AG04450 (cell line): ENCODE measurements at regions not wholly inside any gene's neighbourhood (a gene's known extent, or its start where the extent isn't known, plus 50 kb on each side); places are given as distances from the start of the nearest gene placed in this dataset.

Experiments
- CTCF ChIA-PET: fragments of 300-600, 350-600 bp; formaldehyde crosslinking; extraction: SDS; loops from one replicate; lab custom pipeline; 2022; ENCODE audit warnings: antibody characterized with exemption, inconsistent platforms; lab: Charles Lee
- POLR2A ChIA-PET: fragments of 350-600 bp; formaldehyde crosslinking; extraction: SDS; loops from one replicate; lab custom pipeline; 2021; ENCODE audit warnings: antibody characterized with exemption, inconsistent platforms; lab: Yijun Ruan, JAX
- DNase-seq: peaks from one replicate; pipeline ENCODE4 v3.0.0-alpha.2; 2011; ENCODE audit warnings: low read depth, low spot score
- H3K27ac ChIP-seq: one replicate; pipeline ENCODE4 v1.5.1; 2012; ENCODE audit warnings: low read depth, low read length, control low read depth
- H3K27me3 ChIP-seq: one replicate; pipeline ENCODE4 v1.6.0; 2012; ENCODE audit warnings: low read length; ENCODE audit not compliant: control insufficient read depth, insufficient read depth
- H3K4me3 ChIP-seq: 2 replicates; pipeline ENCODE4 v1.5.1; 2011; ENCODE audit warnings: mild to moderate bottlenecking, low read depth, low read length, control low read depth
- H3K9me3 ChIP-seq: 2 replicates; pipeline ENCODE4 v1.5.1; 2012; ENCODE audit warnings: low read length; ENCODE audit not compliant: control insufficient read depth, insufficient read depth
- TF ChIP-seq, protein P1 (sequence below): IDR thresholded peaks from 2 replicates; pipeline ENCODE4 v1.5.1; 2011; ENCODE audit warnings: low read depth, low read length, control low read depth, inconsistent platforms

DNA sequence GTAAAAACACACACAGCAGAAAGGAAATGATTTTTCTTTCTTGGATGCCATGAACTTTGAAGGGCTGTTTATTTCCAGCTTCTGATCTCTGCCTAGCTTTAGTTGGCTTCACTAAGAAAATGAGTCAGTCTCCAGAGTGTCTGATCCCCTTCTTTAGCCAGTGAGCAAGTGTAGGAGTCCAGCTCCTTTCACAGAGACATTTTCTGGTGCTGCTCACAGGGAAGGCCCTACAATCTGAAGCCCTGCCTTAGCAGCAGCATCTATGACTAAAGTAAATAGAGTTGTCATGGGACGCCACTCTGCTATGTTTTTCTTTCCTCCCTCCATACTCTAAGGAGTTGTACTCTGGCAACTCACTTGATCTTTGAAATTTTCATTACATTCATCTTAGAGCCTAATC is 103.5 kb downstream of the RPAP3 start:
- no peaks in the 10 kb centered on the region for H3K27me3 ChIP-seq
- H3K27ac ChIP-seq = no peak overlapping the region
- CTCF ChIA-PET = no interaction called here
- TF ChIP-seq, protein P1, sequence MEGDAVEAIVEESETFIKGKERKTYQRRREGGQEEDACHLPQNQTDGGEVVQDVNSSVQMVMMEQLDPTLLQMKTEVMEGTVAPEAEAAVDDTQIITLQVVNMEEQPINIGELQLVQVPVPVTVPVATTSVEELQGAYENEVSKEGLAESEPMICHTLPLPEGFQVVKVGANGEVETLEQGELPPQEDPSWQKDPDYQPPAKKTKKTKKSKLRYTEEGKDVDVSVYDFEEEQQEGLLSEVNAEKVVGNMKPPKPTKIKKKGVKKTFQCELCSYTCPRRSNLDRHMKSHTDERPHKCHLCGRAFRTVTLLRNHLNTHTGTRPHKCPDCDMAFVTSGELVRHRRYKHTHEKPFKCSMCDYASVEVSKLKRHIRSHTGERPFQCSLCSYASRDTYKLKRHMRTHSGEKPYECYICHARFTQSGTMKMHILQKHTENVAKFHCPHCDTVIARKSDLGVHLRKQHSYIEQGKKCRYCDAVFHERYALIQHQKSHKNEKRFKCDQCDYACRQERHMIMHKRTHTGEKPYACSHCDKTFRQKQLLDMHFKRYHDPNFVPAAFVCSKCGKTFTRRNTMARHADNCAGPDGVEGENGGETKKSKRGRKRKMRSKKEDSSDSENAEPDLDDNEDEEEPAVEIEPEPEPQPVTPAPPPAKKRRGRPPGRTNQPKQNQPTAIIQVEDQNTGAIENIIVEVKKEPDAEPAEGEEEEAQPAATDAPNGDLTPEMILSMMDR = no peak
- no peak for DNase-seq
- POLR2A ChIA-PET = no interaction called here
- H3K9me3 ChIP-seq = peaks cover 13% of the 10 kb centered on the region
- no peak overlapping the region for H3K4me3 ChIP-seq

- POLR2A ChIA-PET = no interaction called here
- TF ChIP-seq, protein P1 = no peak
- CTCF ChIA-PET = interaction anchor here (1.1 kb wide), 1 partner anchor 50 kb away, joined by 3 read pairs; no protein-coding TSS in a partner anchor
Observed at GRCh38 chr12:47601071-47601470, 104.8 kb downstream of the RPAP3 start.

DNA sequence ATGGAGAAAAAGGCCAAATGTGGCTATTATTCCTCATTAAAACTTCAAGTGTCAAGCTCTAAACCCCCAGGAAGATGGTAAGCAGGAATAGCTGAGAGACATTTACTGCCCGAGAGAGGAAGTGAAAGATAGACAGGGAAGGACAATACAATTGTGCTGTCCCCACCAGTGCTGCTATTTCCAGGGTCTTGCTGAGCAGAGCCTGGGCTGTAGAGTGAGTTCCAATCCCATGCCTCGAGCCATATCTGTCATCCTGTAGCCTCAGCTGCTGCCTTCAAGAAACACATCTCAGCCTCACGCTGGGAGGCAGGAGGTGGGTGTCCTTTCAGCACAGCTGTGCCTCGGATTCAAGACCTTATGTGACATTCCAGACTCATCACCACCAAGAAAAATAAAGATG is 114.0 kb downstream of the RPAP3 start:
- TF ChIP-seq, protein P1 = no peak
- H3K9me3 ChIP-seq = no peaks in the 10 kb centered on the region
- no peaks in the 10 kb centered on the region for H3K27me3 ChIP-seq
- no peak overlapping the region for H3K27ac ChIP-seq
- no peak for DNase-seq
- CTCF ChIA-PET = no interaction called here
- POLR2A ChIA-PET = no interaction called here
- no peak overlapping the region for H3K4me3 ChIP-seq

More at GRCh38 chr12:47601071-47601470, 104.8 kb downstream of the RPAP3 start:
- Histone ChIP-seq H3K27ac (no peak overlapping the region), H3K9me3 (peaks cover 7% of the 10 kb centered on the region), H3K27me3 (no peaks in the 10 kb centered on the region), H3K4me3 (no peak overlapping the region)
- DNase-seq = no peak

DNA sequence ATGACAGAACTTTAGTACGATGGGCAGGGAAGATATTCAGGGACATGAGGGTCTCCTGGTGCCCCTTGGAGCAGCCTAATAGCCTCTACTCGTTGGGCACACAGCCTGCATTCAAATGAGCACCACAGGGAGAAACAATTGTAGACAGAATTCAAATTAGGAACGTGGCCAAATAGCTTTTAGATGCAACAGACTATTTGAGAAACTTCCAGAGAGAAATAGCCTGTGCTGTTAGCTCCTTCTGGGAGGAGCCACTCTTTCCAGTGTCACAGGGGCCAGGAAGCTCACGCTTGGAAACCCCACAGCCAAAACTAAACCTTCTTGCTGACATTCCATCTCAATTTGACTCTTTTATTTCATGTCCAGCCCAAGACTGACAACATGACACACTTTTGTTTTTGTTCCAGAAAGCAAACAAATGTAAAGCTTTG is 114.5 kb downstream of the RPAP3 start:
- CTCF ChIA-PET = no interaction called here
- DNase-seq = no peak
- no peak overlapping the region for H3K4me3 ChIP-seq
- H3K27me3 ChIP-seq = no peaks in the 10 kb centered on the region
- H3K9me3 ChIP-seq = no peaks in the 10 kb centered on the region
- POLR2A ChIA-PET = no interaction called here
- no peak overlapping the region for H3K27ac ChIP-seq
- TF ChIP-seq, protein P1 = no peak

DNA sequence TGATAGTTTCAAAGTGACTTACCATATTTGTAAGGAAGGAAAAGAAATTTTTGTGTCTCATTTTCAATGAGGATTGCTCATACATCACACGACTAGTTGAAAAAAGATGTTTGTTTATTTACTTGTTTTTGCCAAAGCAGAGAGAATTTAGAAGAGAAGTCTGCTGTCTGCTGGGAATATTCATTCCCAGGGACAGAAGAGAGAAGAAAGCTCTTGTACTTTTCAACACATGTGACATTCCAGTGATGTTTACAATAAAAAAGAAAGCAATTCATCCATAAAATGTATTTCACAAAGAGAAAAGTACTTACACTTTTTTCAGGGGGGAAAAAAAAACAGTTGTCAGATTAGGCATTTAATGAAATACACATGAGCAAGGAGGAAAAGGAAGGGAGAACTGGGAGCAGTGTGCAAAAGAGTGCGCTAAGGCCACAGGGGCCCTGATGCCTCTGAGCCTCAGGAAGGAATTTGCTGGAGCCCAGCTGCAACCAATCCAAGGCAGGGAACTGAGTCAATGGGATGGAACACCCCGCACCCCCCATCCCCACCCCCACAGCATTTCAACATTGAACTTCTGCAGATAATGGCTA is 115.0 kb downstream of the RPAP3 start:
- ChIA-PET POLR2A (no interaction called here), CTCF (no interaction called here)
- TF ChIP-seq, protein P1 = no peak
- Histone ChIP-seq H3K27me3 (no peaks in the 10 kb centered on the region), H3K4me3 (no peak overlapping the region), H3K27ac (no peak overlapping the region), H3K9me3 (no peaks in the 10 kb centered on the region)
- DNase-seq = no peak
